HG03575 (cell line): ENCODE measurements at regions not wholly inside any gene's neighbourhood (a gene's known extent, or its start where the extent isn't known, plus 50 kb on each side); places are given as distances from the start of the nearest gene placed in this dataset.

Experiments used
- ATAC-seq: cut with Tn5 transposase; IDR thresholded peaks from one replicate; pipeline ENCODE4 v1.9.1; 2021; ENCODE audit not compliant: unreplicated experiment, insufficient number of reproducible peaks, low FRiP score; ENCODE audit errors: extremely low read depth

GRCh38 chr21:21714426-21714825 is 716.2 kb downstream of the NCAM2 start:
- no peak for ATAC-seq

- no peak for ATAC-seq
Observed at GRCh38 chr21:21715266-21715969, 717.2 kb downstream of the NCAM2 start.

GRCh38 chr21:21722731-21723130 is 724.5 kb downstream of the NCAM2 start:
- ATAC-seq, result no peak

GRCh38 chr21:21730512-21730911 is 732.3 kb downstream of the NCAM2 start:
- ATAC-seq, result no peak

- ATAC-seq, result no peak
Observed at GRCh38 chr21:21731626-21732025, 733.4 kb downstream of the NCAM2 start.

- ATAC-seq, result no peak
Observed at GRCh38 chr21:21734088-21734487, 735.9 kb downstream of the NCAM2 start.

GRCh38 chr21:21737186-21737585 is 739.0 kb downstream of the NCAM2 start:
- no peak for ATAC-seq

- no peak for ATAC-seq
Observed at GRCh38 chr21:21740207-21740606, 742.0 kb downstream of the NCAM2 start.

- ATAC-seq, result no peak
Observed at GRCh38 chr21:21750124-21750825, 752.1 kb downstream of the NCAM2 start.

- no peak for ATAC-seq
Observed at GRCh38 chr21:21751286-21751685, 753.1 kb downstream of the NCAM2 start.

- ATAC-seq, result no peak
Observed at GRCh38 chr21:21762855-21763254, 764.6 kb downstream of the NCAM2 start.

GRCh38 chr21:21764281-21764680 is 766.1 kb downstream of the NCAM2 start:
- ATAC-seq, result no peak

GRCh38 chr21:21767276-21767675 is 769.1 kb downstream of the NCAM2 start:
- ATAC-seq, result no peak

GRCh38 chr21:21788591-21788990 is 790.4 kb downstream of the NCAM2 start:
- ATAC-seq, result no peak

- no peak for ATAC-seq
Observed at GRCh38 chr21:21801921-21802320, 803.7 kb downstream of the NCAM2 start.

GRCh38 chr21:21806711-21807597 is 808.7 kb downstream of the NCAM2 start:
- no peak for ATAC-seq

- ATAC-seq, result no peak
Observed at GRCh38 chr21:21807598-21807903, 809.3 kb downstream of the NCAM2 start.

- no peak for ATAC-seq
Observed at GRCh38 chr21:21813289-21813688, 815.1 kb downstream of the NCAM2 start.

- ATAC-seq, result no peak
Observed at GRCh38 chr21:21813934-21814333, 815.7 kb downstream of the NCAM2 start.

- no peak for ATAC-seq
Observed at GRCh38 chr21:21816778-21817177, 818.6 kb downstream of the NCAM2 start.
